ENCODE measurements at regions not wholly inside any gene's neighbourhood (a gene's known extent, or its start where the extent isn't known, plus 50 kb on each side); places are given as distances from the start of the nearest gene placed in this dataset.

DNA sequence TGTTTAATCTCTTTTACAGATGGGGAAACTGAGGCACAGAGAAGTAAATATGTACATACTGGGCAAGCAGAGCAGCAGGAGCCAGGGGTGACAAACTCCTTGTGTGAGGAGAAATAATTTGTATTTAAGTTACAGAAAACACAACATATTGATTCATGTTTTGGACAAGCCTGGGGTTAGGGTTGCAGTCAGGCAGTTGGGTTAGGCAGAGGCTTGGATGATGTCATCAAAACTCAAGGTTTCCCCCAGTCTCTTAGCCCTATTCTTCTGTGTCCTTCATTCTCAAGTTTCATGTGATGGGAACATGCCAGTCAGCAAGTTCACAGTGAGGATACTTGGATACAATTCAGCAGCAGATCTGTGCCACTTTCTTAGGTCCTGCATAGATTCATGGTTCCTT lies 181.4 kb downstream of the CXCL12 start:
- intact Hi-C loops (cut with DNase I): no loop called here
- Histone ChIP-seq H3K27me3 (replicated peaks; ENCODE audit: insufficient read depth) (no peaks in the 10 kb centered on the region), H3K27ac (no peak overlapping the region), H3K36me3 (no peaks in the 10 kb centered on the region), H3K4me3 (no peak overlapping the region), H3K4me1 (replicated peaks) (no peaks in the 10 kb centered on the region), H3K9me3 (no peaks in the 10 kb centered on the region)
- DNase-seq (ENCODE audit: low spot score): no peak
- TF ChIP-seq POLR2A (IDR thresholded peaks at IDR 0.05): no peak

DNA sequence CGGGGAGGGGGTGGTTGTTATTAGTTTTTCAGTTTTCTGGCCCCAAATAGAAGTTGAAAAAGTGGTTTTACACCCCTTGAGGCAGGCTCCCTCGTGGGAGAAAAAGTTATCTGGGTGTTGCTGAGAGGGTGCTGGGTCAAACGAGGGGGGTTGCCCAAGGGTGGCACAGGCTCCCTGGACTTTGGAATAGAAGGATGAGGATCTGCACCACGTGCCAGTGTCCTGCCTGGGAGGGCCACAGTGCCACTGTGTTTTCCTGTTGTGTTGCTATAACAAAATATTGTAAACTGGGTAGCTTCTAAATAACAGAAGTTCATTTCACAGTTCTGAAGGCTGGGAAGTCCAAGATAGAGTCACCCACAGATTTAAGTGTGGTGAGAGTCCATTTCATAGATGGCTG lies 181.9 kb downstream of the CXCL12 start:
- Histone ChIP-seq H3K27me3 (replicated peaks; ENCODE audit: insufficient read depth) (no peaks in the 10 kb centered on the region), H3K9me3 (no peaks in the 10 kb centered on the region), H3K36me3 (no peaks in the 10 kb centered on the region), H3K27ac (no peak overlapping the region), H3K4me1 (replicated peaks) (no peaks in the 10 kb centered on the region), H3K4me3 (no peak overlapping the region)
- TF ChIP-seq POLR2A (IDR thresholded peaks at IDR 0.05) (no peak), POLR2AphosphoS5 (IDR thresholded peaks at IDR 0.05) (no peak)
- TF ChIP-seq, protein P1, sequence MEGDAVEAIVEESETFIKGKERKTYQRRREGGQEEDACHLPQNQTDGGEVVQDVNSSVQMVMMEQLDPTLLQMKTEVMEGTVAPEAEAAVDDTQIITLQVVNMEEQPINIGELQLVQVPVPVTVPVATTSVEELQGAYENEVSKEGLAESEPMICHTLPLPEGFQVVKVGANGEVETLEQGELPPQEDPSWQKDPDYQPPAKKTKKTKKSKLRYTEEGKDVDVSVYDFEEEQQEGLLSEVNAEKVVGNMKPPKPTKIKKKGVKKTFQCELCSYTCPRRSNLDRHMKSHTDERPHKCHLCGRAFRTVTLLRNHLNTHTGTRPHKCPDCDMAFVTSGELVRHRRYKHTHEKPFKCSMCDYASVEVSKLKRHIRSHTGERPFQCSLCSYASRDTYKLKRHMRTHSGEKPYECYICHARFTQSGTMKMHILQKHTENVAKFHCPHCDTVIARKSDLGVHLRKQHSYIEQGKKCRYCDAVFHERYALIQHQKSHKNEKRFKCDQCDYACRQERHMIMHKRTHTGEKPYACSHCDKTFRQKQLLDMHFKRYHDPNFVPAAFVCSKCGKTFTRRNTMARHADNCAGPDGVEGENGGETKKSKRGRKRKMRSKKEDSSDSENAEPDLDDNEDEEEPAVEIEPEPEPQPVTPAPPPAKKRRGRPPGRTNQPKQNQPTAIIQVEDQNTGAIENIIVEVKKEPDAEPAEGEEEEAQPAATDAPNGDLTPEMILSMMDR (IDR thresholded peaks at IDR 0.05): no peak
- DNase-seq (ENCODE audit: low spot score): no peak
- intact Hi-C loops (cut with DNase I): no loop called here
- 82% methylated on average over 4 of the region's 4 CpGs for WGBS

DNA sequence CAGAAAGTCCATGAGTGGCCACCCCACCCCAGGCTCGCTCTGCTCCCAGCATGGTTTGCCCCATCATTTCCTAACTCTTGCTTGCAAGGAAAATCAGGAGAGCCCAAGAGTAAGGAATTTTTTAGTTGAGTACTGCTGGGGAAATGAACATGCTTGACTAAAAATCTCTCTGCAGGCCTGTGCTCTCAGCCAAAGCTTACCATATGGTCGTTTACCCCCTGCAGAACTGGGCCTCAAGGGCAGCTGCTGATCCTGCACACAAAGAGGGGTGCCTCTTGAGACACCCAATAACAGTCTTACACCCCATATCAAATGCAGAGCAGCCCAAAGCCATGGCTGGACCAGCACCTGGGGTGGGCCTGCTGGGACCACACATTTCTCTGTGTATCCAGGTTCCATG lies 183.2 kb downstream of the CXCL12 start:
- Histone ChIP-seq H3K9me3 (no peaks in the 10 kb centered on the region), H3K4me3 (no peak overlapping the region), H3K27ac (no peak overlapping the region), H3K27me3 (replicated peaks; ENCODE audit: insufficient read depth) (no peaks in the 10 kb centered on the region), H3K36me3 (no peaks in the 10 kb centered on the region), H3K4me1 (replicated peaks) (no peaks in the 10 kb centered on the region)
- TF ChIP-seq POLR2AphosphoS5 (IDR thresholded peaks at IDR 0.05): no peak
- TF ChIP-seq, protein P1 (IDR thresholded peaks at IDR 0.05): no peak
- WGBS: 90% methylated on average over 2 of the region's 2 CpGs
- intact Hi-C loops (cut with DNase I): no loop called here
- no peak for DNase-seq (ENCODE audit: low spot score)

DNA sequence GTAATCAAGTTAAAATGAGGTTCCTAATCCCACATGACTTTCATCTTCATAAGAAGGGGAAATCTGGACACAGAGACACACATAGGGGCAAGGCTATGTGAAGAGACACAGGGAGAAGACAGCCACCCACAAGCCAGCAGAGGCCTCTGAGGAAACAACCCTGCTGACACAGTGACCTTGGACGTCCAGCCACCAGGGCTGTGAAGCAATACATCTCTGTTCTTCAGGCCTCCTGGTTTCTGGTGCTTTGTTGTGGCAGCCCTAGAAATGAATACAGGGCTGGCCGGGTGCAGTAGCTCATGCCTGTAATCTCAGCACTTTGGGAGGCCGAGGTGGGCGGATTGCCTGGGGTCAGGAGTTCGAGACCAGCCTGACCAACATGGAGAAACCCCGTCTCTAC lies 183.9 kb downstream of the CXCL12 start:
- Histone ChIP-seq H3K36me3 (no peaks in the 10 kb centered on the region), H3K9me3 (no peaks in the 10 kb centered on the region), H3K27ac (no peak overlapping the region), H3K27me3 (replicated peaks; ENCODE audit: insufficient read depth) (no peaks in the 10 kb centered on the region), H3K4me3 (no peak overlapping the region), H3K4me1 (replicated peaks) (no peaks in the 10 kb centered on the region)
- over 99% methylated on average over 6 of the region's 6 CpGs for WGBS
- DNase-seq (ENCODE audit: low spot score): no peak
- TF ChIP-seq POLR2A (IDR thresholded peaks at IDR 0.05) (no peak), POLR2AphosphoS5 (IDR thresholded peaks at IDR 0.05) (no peak)
- TF ChIP-seq, protein P1 (IDR thresholded peaks at IDR 0.05): no peak
- intact Hi-C loops (cut with DNase I): no loop called here

DNA sequence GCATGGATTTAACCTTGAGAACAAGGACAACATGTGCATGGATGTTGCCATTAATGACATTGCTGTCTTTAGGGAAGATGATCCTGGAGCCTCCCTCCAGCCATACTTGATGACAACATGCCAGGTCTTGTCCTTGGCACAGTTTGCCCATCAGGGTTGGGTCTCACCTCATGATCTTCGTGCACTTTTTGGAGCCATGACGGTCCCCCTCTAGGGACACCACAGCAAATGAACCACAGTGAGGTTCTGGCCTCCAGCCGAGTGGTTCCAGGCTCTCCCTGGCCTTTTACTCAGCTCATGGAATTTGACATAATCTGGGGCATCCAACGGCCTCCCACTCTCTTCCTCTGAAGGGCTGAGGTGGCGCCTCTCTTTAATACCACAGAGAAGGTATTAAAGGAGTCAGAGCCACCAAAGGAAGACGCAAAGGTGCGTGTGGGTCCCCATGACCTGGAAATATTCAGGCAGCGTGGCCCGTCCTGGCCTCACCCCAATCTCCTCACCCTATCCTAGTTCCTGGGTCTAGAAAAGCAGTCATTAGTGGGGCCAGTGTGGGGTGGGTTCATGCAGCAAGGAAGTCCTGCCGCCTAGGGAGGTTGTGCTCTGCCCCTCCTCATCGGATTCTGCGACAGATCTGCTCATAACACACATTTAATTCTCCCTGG lies 184.8 kb downstream of the CXCL12 start:
- TF ChIP-seq POLR2AphosphoS5 (IDR thresholded peaks at IDR 0.05): no peak
- no peak for TF ChIP-seq POLR2A (IDR thresholded peaks at IDR 0.05)
- TF ChIP-seq, protein P1 (IDR thresholded peaks at IDR 0.05): no peak
- Histone ChIP-seq H3K27ac (no peak overlapping the region), H3K4me3 (no peak overlapping the region), H3K27me3 (replicated peaks; ENCODE audit: insufficient read depth) (no peaks in the 10 kb centered on the region), H3K9me3 (no peaks in the 10 kb centered on the region), H3K36me3 (no peaks in the 10 kb centered on the region), H3K4me1 (replicated peaks) (no peaks in the 10 kb centered on the region)
- 93% methylated on average over 12 of the region's 12 CpGs for WGBS
- no peak for DNase-seq (ENCODE audit: low spot score)
- intact Hi-C loops (cut with DNase I): no loop called here
